ENCODE measurements at regions not wholly inside any gene's neighbourhood (a gene's known extent, or its start where the extent isn't known, plus 50 kb on each side); places are given as distances from the start of the nearest gene placed in this dataset.
A peak's percentile ranks its signal among the peaks of the same experiment; 100 is the strongest.

DNA sequence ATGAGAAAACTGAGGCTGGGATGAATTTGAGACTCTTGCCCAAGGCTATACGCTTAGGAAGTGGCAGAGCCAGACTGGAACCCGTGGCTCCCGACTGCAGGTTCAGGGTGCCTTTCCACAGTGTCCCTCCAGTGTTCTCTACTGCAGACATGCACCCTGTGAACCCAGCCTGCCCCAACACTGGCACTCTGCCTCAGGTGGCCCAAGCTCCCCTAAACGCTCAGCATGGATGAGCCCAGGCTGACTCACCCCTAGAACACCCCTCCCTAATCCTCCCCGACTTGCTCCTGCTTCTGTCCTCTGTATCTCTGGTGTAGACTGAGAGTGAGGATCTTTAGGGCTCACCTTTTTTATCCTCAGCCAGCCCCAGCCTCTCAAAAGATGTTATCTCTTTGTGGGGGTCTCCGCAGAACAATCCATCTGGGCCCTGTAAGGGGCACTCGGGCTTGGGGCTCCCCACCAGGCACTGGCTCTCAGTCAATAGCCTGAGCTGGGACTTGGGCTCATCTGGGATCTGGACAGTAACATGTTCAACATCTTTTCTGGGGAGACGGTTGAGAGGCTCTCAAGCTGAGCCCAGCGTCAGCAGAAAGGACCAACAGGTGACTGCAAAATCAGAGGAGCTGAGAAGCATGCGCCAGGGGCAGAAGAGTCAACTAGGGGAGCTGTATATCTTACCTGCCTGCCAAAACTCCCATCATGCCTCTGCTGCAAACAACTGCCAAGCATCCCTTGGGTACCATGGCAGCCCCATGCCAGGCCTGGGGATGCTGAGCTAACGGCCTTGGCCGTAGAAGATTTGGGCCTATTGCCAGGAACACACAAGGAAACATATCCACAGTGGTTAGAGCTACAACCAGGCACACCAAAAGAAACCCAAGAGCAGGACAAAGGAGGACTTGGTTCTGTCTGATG, 176.2 kb downstream of the BUD13 start:
- no peak for FAIRE-seq

DNA sequence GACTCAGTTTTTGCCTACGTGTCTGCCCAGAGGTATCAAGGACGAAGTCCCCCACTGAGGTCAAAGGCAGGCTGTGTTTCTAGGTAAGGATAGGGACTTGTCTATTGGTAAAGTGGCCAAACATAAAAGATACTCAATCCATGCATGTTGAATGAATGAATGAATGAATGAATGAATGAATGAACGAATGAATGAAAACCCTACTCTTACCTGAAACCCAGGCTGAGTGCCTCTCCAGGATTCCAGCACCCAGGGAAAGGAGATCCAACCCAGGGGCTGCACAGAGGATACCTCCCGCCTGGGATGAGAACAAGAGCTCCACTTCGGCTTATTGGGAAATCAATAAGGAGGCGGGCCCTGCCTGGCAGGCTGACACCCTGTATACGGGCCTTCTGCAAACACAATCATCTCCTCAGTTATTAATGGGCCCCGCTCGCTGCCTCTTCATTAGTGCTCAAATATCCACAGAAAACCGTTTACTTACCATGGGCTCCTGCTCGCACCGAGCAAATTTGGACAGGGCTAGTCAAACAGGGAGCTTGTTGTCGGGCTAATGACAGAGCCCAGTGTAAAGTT, 177.4 kb downstream of the BUD13 start:
- FAIRE-seq: no peak

DNA sequence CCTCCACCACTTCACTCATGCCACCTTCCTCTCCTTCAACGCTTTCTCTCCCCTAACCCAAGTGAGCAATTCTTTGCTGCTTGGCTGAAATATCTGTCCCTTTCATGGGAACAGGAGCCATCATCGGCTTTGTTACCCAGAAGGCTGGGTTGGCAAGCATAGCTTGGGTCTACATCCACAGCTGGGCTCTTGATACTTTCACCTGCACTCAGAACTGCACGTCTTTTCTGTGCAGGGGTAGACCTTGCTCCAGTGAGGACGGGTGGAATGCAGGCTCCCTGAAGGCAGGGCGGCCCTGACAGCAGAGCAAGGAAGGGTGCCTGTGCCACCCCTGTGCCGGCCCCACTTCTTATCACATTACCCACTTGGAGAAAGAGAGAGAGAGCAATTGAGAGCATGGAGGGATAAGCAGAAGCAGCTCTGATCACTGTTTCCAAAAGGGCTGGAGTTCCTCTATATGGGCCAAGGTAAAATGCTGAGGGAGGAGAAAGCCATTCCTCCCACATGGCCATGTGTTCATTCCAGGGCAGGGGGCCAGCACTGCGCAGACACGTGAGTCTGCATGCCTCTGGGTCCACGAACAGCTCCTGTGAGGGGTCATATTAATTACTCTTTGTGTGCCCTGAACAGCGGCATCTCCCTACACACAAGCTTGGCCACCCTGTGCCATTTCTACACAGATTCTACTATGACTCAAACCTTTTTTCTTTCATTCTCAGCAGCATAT, 181.8 kb downstream of the BUD13 start:
- no peak for FAIRE-seq

DNA sequence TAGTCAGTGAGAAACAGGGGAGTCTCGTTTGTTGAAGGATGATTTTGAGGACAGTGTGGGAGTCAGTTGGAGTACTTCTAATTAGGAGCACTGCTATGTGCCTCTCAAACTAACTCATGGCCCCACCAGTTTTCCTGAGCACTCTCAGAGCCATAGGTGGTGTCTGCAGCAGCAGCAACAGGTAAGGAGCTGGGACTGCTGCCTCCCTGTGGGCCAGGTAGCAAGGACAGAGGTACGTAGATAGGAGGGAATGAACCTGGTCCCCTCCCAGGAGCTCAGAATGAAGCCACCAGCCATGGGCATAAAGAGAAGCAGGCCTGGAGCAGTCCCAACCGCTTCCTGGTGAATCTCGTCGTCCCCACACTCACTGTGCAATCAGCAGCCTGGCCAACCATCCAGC, 183.4 kb downstream of the BUD13 start:
- FAIRE-seq: no peak

DNA sequence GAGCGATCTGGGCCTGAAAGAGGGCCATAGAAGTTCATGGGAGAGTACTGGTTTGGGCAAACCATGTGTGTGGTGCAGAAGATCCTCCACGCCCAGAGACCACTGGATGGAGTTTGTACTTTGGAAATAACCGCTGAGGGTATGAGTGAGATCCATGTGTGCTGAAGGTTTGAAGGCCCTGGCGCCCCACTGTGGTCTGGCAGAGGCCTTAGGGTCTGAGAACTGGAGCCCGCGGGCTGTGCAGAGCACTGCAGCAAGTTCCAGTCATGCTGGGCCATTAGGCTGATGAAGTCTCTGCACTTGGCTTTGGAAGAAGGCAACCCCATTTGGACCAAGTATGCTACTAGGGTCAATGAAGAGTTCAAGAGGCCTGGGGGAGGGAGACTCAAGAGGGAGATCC, 186.4 kb downstream of the BUD13 start:
- FAIRE-seq: no peak

DNA sequence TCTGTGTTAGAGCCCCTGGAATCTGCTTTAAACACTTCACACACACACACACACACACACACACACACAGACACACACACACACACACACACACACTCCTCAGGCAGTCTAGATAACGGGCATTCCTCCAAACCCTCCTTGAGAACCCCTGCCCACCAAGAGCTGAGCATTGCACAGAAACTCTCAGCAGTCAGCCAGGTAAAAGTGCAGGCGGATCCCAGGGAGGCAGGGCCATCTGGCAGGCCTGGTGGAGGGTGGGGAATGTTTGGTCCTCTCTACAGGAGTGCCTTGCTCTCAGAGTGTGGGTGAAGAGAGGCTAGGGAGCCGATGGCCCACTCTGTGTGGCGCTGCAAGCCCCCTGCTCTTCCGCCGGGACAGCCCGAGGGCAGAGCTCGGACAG, 190.2 kb downstream of the BUD13 start:
- no peak for FAIRE-seq

DNA sequence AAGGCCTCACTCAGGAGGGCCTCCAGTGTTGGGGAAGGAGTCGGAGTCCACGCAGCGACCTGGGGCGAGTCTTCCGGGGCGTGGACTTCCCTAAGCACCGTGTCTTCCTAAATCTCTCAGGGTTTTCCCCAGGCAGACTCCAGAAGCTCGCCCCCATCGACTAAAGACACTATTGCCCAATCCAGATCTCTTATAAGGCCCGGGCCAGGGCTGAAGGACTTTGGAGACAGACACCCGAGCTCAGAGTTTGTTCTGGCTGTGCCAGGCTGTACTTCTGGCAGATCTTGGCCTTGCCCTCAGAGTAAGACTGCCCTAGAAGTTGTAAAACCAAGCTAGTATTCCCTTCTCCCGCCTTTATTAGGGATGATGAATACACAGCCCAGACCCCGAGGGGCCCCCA, 191.4 kb downstream of the BUD13 start:
- FAIRE-seq: no peak

DNA sequence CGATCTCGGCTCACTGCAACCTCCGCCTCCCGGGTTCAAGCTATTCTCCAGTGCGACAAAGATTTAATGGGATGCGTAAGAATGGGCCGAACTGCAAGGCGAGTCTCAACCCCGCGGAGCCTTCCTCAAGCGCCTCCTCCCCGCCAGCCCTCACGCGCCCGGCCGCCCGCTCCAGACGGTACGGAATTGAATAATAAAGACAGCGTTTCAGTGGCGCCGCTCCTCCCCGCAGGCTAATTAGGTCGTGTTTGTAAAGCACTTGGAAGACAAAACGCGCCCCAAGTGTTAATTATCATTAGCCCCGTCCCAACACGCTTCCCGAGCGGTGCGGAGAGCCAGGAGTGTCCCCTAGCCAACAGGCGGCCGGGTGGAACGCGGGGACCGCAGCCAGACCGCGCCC, 192.0 kb downstream of the BUD13 start:
- FAIRE-seq: no peak

DNA sequence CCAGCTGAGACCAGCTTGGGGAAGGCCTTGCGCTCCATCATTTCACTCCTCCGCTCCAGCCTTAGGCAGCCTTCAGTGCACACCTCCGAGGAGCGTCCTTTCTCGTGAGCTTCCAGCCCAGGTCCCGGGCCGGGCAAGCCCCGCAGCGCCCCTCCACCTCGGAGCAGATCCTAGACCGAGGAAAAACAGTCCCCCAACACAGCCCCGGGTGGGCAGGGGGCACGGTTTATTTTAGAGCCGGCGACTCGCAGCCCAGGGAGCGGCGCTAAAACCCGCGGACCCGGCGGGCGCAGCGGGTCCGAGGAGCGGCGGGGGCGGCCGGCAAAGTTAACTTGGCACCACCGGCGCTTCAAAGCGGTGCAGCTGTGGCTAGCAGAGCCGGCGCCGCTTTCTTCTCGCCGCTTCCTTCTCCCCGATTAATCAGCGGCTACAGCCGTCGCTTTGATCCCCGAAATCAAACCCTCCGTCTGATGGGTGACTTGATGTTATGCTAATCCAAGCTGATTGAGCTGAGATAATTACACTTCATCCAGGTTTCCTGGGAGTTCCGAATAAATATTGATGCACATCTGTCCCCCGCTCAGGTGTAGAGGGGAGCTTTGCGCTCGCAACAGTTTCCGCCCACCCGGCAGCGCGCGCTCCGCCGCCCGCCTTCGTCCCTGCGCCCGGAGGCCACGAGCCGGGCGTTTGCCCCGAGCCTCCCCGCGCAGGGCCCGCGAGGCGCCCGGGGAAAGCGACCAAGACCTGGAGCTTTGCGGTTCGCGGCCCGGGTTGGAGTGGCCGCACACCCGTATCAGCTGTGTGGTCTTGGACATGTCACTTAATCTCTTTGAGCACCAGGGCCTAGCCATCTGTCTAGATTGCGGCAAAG, 192.7 kb downstream of the BUD13 start:
- FAIRE-seq: no peak

DNA sequence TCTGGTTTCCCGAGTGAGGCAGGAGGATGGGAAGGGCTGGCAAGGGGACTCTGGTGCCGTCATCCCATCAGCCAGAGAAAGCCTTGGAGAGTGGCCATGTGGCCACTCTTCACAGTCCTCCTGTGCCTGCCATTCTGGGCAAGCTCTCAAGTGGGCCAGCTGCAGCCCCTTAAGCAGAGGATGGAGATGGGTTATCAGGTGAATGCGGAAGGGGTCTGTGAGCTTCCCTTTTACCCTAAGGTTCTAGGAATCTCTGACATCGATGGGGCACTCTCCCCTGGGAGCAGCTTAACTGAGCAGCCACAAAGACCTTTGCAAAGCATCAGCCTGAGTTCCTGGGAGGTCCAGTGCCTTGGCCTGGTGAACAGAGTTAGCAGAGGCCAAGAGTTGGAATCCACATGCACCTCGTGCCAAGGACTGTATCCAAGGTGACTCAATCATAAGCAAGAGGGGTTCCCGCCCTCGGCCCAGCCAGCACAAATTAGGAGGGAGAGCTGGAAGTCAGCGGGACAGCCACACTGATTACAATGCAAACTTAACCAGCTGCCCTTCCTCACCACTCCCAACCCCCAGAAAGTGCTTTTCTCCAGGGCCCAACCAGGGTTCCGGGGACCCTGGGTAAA, 193.6 kb downstream of the BUD13 start:
- no peak for FAIRE-seq

DNA sequence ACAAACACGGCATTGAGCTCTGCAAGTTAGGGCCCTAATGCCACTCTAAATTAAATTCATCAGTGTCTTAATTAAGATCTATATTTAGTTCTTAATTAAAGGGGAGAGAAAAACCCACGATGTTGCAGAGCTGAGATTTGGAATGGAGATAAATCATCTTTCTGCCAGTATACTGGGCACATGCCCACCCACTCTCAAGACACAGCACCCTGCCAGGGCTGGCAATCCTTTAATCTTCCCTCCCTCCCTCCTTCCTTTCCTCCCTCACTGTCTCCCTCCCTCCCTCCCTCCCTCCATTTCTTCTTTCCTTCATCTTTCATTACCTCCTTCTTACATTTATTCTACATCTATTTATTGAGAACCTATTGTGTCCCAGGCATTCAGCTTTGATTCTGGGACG, 194.8 kb downstream of the BUD13 start:
- FAIRE-seq: no peak

DNA sequence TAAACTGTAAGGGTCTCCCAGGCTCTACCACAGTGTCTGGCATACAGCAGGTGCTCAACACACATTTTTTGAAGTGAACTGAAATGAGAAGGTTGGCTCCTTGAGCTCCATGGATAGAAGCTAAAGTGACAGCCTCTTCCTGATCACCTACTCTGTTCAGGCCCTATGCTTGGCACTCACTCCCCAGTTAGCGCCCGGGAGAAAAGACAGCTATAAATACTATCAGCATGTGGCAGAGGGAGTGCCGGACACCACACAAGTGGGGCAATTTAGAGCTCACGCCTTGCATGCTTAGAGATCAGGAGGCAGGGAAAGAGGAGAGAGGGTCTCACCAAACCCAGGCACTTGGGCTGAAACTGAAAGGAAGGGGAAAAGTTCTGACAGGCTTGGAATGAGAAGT, 195.5 kb downstream of the BUD13 start:
- no peak for FAIRE-seq

DNA sequence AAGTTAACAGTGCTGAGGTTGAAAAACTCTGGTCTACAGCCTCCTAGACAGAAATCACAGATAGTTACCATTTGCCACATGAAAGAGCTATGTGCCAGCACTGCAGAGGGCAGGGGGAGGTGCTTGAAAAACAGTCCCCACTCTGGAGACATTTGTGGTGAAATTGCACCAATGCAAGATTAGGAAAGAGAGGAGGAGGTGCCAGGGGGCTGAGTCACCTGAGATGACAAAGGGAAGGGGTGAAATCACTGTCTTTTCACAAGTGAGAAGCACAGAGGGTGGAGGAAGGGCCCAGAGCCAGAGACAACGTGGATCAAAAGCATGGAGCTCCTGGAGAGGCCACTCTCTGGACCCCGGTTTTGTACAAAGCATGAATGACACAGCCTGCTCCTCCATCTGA, 196.3 kb downstream of the BUD13 start:
- no peak for FAIRE-seq

DNA sequence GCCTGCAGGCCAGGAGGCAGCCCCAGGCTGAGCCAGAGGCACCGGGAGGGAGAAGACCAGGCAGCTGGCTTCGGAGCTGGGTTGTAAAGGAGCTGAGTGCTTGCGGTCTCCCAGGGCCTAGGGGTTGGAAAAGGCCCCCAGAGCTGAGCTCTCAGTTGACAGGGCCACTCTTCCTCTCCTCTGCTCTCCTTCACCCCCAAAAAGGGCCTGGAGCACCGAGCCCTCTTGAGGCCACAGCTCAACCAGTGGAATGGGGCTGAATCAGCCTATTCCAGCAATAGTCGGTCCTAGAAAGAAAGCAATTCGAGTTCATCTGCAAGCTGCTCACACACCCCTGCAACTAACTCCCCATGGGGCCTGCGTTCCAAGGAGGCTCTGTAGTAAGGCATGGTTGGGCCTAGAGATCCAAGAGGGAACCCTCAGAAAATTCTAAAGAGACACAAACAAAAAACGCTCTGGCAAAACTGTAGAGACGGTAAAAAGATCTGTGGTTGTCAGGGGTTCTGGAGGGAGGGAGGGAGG, 205.0 kb downstream of the BUD13 start:
- FAIRE-seq: no peak

DNA sequence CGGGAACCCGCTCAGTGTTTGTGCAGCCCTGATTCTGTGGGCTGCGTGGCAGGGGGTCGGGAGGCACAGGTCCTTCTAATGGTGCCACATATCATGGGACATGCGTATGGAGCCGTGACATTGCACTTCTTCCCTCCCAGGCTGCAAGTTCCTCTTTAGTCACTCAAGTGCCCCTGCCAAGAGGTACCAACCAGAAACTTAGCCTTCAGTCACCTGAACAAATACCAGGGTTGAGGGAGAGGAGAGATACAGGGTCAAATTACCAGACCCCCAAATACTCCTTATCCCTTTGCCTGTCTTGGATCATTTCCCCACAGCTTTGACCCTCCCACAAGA, 209.1 kb downstream of the BUD13 start:
- FAIRE-seq: no peak

DNA sequence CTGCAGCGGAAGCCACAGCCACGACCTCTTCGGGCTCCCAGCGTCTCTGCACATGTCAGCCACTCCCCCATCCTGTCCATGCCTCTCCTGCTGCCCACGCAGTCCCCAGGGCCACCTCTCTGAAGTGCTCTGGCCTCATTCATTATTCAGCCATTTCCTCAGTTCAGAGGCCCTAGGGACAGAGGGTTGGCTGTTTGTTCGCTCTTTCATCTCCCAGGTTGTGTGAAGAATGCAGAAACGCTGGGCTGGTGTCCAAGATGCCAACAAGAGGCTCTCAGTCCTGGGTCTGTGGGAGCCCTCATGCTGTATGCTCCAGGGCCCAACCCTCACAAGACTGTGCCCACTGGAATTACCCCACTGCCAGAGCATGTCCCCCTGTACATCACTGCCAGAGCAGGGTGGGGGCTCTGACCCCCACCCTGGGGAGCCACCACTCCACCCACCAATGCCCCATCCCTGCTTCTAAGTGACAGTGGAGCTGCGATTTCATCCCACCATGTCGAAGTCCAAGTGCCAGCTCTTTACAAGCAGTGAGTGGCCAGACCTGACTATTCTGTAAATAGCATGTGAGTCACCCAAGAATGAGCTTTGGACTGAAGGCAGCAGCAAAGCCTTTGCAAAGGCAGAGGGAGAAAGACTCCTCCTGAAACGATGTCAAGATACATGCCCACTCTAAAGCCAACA, 209.6 kb downstream of the BUD13 start:
- FAIRE-seq: peak; percentile 68

DNA sequence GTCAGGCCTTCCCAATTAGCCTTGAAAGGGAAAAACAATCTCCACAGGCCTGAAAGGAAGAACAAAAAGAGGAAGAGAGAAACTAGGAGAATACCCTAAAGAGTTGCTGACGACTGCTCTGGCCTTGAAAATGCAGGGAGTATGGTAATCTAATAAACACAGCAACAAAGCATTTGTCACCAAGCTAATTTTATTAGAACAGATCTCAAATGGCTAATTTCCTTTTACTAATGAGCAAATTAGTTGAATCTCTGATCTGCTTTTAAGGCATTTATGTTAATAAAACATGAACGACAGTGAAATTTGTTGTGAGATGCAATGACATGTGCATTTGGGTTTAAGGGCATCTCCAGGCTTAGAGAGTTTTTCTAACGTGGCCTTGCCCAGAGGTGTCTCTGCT, 212.2 kb downstream of the BUD13 start:
- no peak for FAIRE-seq

DNA sequence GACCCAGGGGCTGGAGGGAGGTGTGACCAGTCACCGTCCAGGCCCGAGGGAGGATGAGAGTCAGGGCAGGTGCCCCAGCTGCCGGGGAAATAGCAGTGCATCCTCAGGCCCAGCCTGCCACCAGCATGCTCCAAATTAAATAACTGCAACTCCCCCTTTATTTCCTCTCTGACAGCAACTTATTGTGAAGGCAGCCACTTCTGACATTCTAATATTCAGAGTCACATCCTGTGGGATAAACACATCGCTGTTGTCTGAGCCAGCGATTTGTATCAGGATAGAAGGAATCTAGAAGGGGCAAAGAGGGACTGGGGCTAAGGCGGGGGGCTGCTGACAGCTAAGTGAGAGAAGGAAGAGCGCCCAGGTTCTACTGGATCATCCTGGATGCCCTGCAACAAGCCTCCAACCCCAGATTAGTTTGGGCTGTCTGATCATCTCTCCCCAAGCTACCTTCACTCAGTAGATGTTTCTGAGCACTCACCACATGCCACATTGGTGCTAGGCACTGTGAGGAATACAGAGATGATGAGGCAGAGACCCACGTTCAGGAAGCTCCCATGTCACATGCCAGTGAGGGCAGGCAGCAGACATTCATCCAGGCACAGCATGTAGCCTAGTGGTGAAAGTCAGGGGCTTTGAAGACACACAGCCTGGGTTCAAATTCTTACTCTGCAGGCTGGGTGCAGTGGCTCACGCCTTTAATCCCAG, 214.1 kb downstream of the BUD13 start:
- no peak for FAIRE-seq

DNA sequence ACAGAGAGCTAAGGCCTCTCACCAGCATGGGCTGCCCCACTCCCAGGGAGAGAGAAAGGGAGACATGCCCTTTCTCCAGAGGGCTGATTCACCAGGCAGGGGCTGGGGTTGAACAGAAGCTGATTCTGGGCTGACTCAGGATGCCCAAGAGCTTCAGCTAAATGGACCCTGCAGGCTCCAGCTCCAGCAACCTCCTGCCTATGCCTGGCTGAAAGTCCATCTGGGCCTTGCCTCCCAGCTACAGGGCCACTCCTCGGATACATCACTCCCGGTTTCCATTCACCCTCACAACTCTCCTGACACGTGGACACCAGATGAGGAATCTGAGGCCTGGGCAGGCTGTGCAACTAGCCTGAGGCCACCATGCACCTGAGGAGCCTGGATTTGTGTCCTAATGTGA, 215.5 kb downstream of the BUD13 start:
- no peak for FAIRE-seq

DNA sequence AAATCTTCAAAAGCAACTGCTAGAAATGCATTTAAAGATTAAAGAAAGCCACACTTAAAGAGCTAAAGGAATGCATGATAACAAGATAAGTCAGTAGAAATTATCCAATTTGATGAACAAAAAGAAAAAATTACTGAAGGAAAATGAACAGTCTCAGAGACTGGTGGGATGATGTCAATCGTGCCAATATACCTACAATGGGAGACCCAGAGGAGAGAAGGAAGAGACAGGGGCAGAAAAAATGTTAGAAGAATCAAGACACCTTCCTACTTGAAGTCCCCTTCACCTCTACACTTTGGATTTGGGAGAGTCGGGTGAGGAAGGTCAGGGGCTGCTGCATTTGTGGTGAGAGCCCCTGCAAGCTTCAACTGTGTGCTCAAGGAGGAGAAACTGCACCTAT, 216.3 kb downstream of the BUD13 start:
- FAIRE-seq: no peak

DNA sequence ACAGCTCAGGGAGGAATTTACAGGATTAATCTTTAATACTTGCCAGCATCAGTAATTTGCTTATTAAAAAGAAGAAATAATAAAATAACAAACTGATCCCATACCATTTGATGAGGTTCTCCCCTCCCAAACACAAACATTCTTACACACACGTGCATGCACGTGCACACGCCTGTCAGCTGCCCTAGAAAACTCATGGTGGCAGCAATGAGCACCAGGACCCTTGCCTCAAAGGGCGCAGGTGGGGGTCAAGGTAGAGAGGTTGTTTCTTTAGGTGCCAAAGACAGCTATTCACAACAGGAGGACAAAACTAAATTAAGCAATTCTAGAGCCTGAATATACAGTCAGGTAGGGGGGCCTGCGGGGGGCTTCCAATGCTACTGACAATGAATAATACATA, 219.3 kb downstream of the BUD13 start:
- FAIRE-seq: no peak

Data from islet of Langerhans (tissue), 1 donor.